ENCODE measurements at regions not wholly inside any gene's neighbourhood (a gene's known extent, or its start where the extent isn't known, plus 50 kb on each side); places are given as distances from the start of the nearest gene placed in this dataset.
"Not testable (repeated sequence)": the region's sequence is repeated elsewhere in the genome, so short reads cannot be mapped to it uniquely, and the experiment has no call there.

- ChIA-PET POLR2A (no interaction called here), CTCF (interaction anchor here (1.2 kb wide), 1 partner anchor 15 kb away, joined by 4 read pairs; no protein-coding TSS in a partner anchor)
- no peak for TF ChIP-seq CTCF (IDR thresholded peaks at IDR 0.05; ENCODE audit: insufficient read depth, low read length, missing control alignments)
Measured at GRCh38 chr20:4318891-4319290, 69.8 kb upstream of the ADRA1D start.

GRCh38 chr20:4310616-4311015 is 61.5 kb upstream of the ADRA1D start:
- CTCF ChIA-PET; H3K4me3 ChIP-seq (ENCODE audit: low read depth, low read length); POLR2A ChIA-PET: not testable (repeated sequence)

More at GRCh38 chr20:4318891-4319290, 69.8 kb upstream of the ADRA1D start:
- DNase-seq (ENCODE audit: low read depth, low spot score): no peak
- H3K4me3 ChIP-seq (ENCODE audit: low read depth, low read length): no peak overlapping the region

GRCh38 chr20:4306206-4306605 is 57.1 kb upstream of the ADRA1D start:
- no peak overlapping the region for H3K4me3 ChIP-seq (ENCODE audit: low read depth, low read length)
- TF ChIP-seq CTCF (IDR thresholded peaks at IDR 0.05; ENCODE audit: insufficient read depth, low read length, missing control alignments): no peak
- no peak for DNase-seq (ENCODE audit: low read depth, low spot score)
- ChIA-PET POLR2A (no interaction called here), CTCF (interaction anchor here (0.7 to 0.8 kb wide), 2 partner anchors 285 to 298 kb away, joined by 3 to 4 read pairs; no protein-coding TSS in a partner anchor)

More at GRCh38 chr20:4310616-4311015, 61.5 kb upstream of the ADRA1D start:
- not testable (repeated sequence) for DNase-seq (ENCODE audit: low read depth, low spot score)

GRCh38 chr20:4305091-4305490 is 56.0 kb upstream of the ADRA1D start:
- H3K4me3 ChIP-seq (ENCODE audit: low read depth, low read length): no peak overlapping the region
- DNase-seq (ENCODE audit: low read depth, low spot score): no peak
- CTCF ChIA-PET: no interaction called here
- no peak for TF ChIP-seq CTCF (IDR thresholded peaks at IDR 0.05; ENCODE audit: insufficient read depth, low read length, missing control alignments)
- POLR2A ChIA-PET: no interaction called here

GRCh38 chr20:4304601-4305000 is 55.5 kb upstream of the ADRA1D start:
- TF ChIP-seq CTCF (IDR thresholded peaks at IDR 0.05; ENCODE audit: insufficient read depth, low read length, missing control alignments): no peak

GRCh38 chr20:4303136-4303535 is 54.0 kb upstream of the ADRA1D start:
- ChIA-PET CTCF (interaction anchor here (1.0 kb wide), 1 partner anchor 170 kb away, joined by 3 read pairs; no protein-coding TSS in a partner anchor), POLR2A (no interaction called here)
- DNase-seq (ENCODE audit: low read depth, low spot score): no peak
- TF ChIP-seq CTCF (IDR thresholded peaks at IDR 0.05; ENCODE audit: insufficient read depth, low read length, missing control alignments): no peak
- H3K4me3 ChIP-seq (ENCODE audit: low read depth, low read length): no peak overlapping the region

More at GRCh38 chr20:4304601-4305000, 55.5 kb upstream of the ADRA1D start:
- ChIA-PET POLR2A (no interaction called here), CTCF (no interaction called here)
- no peak for DNase-seq (ENCODE audit: low read depth, low spot score)
- no peak overlapping the region for H3K4me3 ChIP-seq (ENCODE audit: low read depth, low read length)

- CTCF ChIA-PET: interaction anchor here (1.3 kb wide), 1 partner anchor 8 kb away, joined by 3 read pairs; no protein-coding TSS in a partner anchor
- POLR2A ChIA-PET: no interaction called here
- H3K4me3 ChIP-seq (ENCODE audit: low read depth, low read length): no peak overlapping the region
- DNase-seq (ENCODE audit: low read depth, low spot score): no peak
- no peak for TF ChIP-seq CTCF (IDR thresholded peaks at IDR 0.05; ENCODE audit: insufficient read depth, low read length, missing control alignments)
Measured at GRCh38 chr20:4300921-4301320, 51.8 kb upstream of the ADRA1D start.

All from AG04449 (cell line).